NCI-H2107 treated with DMSO at 0.1 percent for 48 hours (cell line): ENCODE measurements at regions not wholly inside any gene's neighbourhood (a gene's known extent, or its start where the extent isn't known, plus 50 kb on each side); places are given as distances from the start of the nearest gene placed in this dataset.

Experiments
- DNase-seq: peaks from one replicate; lab custom pipeline; 2025; ENCODE audit not compliant: unreplicated experiment; lab: John Stamatoyannopoulos, UW

DNA sequence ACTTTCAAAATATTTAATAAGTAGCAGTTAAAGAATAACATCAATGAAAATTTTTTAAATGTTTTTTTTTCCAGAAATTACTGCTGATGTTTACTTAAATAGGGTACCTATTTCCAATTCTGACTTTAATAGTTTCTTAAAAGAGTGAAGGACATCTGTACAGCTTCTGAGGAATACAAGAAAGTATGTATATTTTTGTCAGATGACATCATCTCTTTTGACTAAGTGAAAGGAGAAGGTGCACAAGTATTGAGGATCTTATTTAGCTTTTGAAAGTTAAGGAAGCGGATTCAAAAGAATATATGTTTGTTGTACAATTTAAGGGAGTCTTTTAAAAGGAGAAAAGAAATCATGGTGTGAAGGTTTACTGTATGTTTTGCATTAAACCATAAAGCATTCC lies 90.0 kb upstream of the SLC35B3 start:
- no peak for DNase-seq

DNA sequence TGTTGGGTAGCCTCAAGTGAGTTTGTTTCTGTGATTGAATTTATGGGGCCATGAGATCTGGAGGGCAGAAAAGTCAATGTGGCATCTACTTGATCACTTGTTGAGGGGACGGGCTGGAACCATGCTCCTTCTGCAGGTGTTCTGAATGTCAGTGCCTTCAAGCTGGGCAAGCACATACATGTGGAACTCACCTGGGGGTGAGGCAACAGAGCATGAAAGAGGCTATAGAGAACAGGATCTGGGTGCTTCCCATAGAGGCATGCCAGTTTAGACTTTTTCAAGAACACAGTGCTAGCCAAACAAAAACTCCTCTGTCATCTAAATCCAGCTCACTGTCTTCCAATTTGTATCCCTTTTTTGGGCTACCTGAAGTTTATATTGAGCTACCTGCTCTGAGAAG lies 77.8 kb upstream of the SLC35B3 start:
- no peak for DNase-seq

DNA sequence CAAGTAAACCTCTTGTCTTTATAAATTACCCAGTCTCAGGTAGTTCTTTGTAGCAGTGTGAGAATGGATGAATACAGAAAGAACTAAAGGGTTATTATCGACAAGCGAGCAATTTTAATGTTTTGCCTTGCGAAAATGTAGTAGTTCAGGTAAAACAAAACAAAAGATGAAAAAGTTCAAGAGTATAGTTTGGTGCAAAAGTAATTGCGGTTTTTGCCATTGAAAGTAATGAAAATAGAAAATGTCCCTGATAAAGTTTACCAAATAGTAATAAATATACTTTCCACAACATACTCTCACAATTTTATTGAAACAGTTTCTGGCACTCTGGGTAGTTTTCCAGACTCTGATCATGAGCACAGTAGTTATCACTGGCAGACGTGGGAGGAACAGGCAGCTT lies 71.9 kb upstream of the SLC35B3 start:
- no peak for DNase-seq

DNA sequence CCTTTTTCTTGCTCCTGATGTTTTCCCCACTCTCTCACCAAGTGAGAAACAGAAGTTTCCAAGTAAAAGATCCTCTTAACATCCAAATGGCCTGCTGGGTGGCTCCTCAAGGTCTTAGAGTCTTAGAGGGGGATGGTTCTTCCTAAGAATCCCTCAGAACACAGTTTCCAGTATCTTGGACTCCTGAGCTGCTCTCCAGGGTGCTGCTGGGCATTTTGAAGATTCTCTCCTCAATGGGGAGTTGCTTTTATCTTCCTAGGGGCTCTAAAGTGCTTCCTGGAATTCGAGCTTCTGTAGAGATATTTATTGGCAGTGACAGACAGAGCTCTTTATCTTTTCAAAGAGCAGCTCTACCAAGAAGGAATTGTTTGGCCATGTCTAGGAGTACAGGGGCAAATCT lies 70.8 kb upstream of the SLC35B3 start:
- no peak for DNase-seq

DNA sequence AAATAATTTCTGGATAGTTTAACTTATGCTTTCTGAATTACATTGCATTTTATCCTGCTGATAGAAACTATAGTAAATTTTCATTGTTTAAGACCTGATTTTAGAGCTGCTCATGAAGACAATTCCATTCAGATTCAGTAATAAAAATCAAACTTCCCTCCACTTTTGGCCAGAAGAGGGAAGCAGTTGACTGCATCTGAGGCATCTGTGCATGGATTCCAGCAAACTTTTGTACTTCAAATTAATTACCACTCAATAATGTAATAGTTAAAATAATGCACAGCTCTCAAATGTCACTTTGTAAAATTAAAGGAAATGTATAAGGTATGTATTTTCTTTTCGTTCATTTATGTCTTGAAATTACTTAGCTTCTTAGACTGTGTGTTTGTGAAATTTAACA lies 64.2 kb upstream of the SLC35B3 start:
- DNase-seq: no peak

DNA sequence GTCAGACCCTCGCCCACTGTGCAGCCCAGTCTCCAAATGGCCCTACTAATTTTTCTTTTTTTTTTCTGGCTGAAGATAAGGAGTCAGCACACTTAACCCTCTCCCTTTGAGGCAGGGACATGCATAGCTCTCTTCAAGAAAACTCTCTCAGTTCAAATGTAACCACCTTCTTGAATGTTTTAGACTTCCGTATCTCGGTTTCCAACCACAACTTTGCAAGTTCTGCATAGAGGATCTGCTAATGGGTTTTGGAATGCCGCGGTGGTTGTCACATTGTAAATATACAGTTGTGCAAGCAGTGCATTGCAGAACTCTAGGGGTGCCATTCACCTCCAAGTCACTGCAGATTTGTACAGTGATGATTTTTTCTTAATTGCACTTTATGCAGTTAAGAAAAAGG lies 59.4 kb upstream of the SLC35B3 start:
- no peak for DNase-seq

DNA sequence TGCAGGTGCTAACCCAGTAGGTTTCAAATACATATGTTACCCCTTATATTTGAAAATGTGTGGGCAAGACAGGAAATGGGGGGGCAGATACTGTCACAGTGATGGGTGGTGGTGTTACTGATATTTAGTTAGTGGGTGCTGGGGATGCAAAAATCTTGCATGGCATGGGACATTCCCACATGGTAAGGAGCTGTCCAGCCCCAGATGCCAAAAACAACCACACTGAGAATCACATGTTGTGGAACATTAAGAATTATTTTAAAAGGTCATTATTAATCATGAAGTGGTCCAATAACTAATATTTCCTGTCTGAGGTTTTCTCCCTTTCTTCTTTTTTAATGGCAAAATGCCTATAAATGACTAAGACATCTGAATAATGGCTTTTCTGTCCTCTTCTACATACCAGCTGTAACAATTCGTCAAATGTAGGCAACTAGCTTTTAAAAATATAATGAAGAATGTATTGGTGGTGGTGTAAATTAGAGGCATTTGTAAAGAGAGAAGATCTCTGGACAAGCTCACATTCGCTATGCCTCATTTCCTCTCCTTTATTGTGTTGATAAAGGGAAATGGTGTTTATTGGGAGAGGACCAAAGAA lies 57.3 kb upstream of the SLC35B3 start:
- no peak for DNase-seq
